K562 (cell line): ENCODE measurements at regions not wholly inside any gene's neighbourhood (a gene's known extent, or its start where the extent isn't known, plus 50 kb on each side); places are given as distances from the start of the nearest gene placed in this dataset.

Experiments used
- EZH2 ChIP-seq: IDR thresholded peaks from 2 replicates; pipeline ENCODE4 v1.6.1; 2012; ENCODE audit warnings: low read depth, mild to moderate bottlenecking, inconsistent platforms, low read length, borderline replicate concordance
- TCF7 ChIP-seq: sonication (generic); IDR thresholded peaks from 2 replicates; pipeline ENCODE4 v1.6.1; 2016; ENCODE audit warnings: antibody characterized with exemption, borderline replicate concordance

GRCh38 chr2:67323209-67323991 is 73.7 kb upstream of the ETAA1 start:
- TF ChIP-seq TCF7 (no peak), EZH2 (no peak)
